Esophagus (tissue), 2 donors: ENCODE measurements at regions not wholly inside any gene's neighbourhood (a gene's known extent, or its start where the extent isn't known, plus 50 kb on each side); places are given as distances from the start of the nearest gene placed in this dataset.

Experiments
- H3K27ac ChIP-seq, 2 donors: one replicate each; pipeline ENCODE4 v1.5.1; 2013; ENCODE audit warnings: low read depth in 2 of 2, mild to moderate bottlenecking in 2 of 2, inconsistent platforms in 1 of 2, low read length in 1 of 2, moderate library complexity in 1 of 2
- H3K27me3 ChIP-seq, 2 donors: one replicate each; pipeline ENCODE4 v1.6.1; 2013; ENCODE audit warnings: low read length in 2 of 2, control low read depth in 1 of 2, mild to moderate bottlenecking in 1 of 2; ENCODE audit not compliant: insufficient read depth in 2 of 2, control insufficient read depth in 1 of 2
- H3K36me3 ChIP-seq, 2 donors: one replicate each; pipeline ENCODE4 v1.6.1; 2013; ENCODE audit warnings: low read length in 1 of 2; ENCODE audit not compliant: control insufficient read depth in 2 of 2, insufficient read depth in 2 of 2
- H3K4me1 ChIP-seq, 2 donors: one replicate each; pipeline ENCODE4 v1.6.1; 2013; ENCODE audit warnings: low read length in 1 of 2; ENCODE audit not compliant: control insufficient read depth in 2 of 2, insufficient read depth in 2 of 2
- H3K4me3 ChIP-seq, 2 donors: one replicate each; pipeline ENCODE4 v1.5.1; 2013; ENCODE audit warnings: low read length in 2 of 2, mild to moderate bottlenecking in 2 of 2, low read depth in 1 of 2, moderate library complexity in 1 of 2
- H3K9me3 ChIP-seq, 2 donors: one replicate each; pipeline ENCODE4 v1.6.1; 2013; ENCODE audit warnings: mild to moderate bottlenecking in 2 of 2, low read depth in 1 of 2, low read length in 1 of 2, moderate library complexity in 1 of 2; ENCODE audit not compliant: control insufficient read depth in 2 of 2, insufficient read depth in 1 of 2
- WGBS, 2 donors: extraction: QIAGEN DNeasy Blood & Tissue Kit; methylation state at CpG; one replicate each; pipeline ENCODE4 v1.1.7; 2013; 5-methylcytosine and 5-hydroxymethylcytosine counted together
- donor health status: healthy with polysubstance abuse.
- donor health status: Bipolar disorder and iron deficiency.

DNA sequence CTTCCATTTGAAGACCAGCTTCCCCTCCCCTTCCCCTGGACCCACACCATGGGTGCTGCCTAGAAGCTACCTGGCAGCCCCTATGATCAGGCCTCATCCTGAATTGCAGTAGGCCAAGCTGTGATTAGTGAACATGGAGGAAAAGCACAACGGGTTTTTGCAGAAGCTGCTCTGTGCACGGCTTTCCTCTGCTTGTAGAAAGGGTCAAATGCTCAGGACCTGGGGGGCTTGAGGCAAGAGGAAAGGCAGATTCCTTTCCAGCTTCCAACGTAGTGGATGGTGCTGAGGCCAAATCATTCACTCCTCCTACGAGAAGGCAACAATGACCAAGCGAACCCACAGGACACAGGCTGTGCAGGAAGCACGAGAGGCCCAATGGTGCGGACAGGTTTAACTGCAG lies 410.3 kb upstream of the SHH start:
- 81 to 85% methylated on average over 7 of the region's 7 CpGs for WGBS, 2 donors
- H3K9me3 ChIP-seq: peaks cover 0 to 5% of the 10 kb centered on the region in 2 donors
- no peaks in the 10 kb centered on the region for H3K36me3 ChIP-seq
- no peak overlapping the region for H3K27ac ChIP-seq
- H3K27me3 ChIP-seq: no peaks in the 10 kb centered on the region
- H3K4me1 ChIP-seq: no peaks in the 10 kb centered on the region
- H3K4me3 ChIP-seq: no peak overlapping the region

GRCh38 chr7:156222151-156222550 lies 409.9 kb upstream of the SHH start:
- Histone ChIP-seq H3K4me3 (no peak overlapping the region), H3K4me1 (no peaks in the 10 kb centered on the region), H3K9me3 (peaks cover 0 to 5% of the 10 kb centered on the region in 2 donors), H3K27ac (no peak overlapping the region), H3K27me3 (no peaks in the 10 kb centered on the region), H3K36me3 (no peaks in the 10 kb centered on the region)
- WGBS, 2 donors: 92 to 95% methylated on average over 4 of the region's 4 CpGs

DNA sequence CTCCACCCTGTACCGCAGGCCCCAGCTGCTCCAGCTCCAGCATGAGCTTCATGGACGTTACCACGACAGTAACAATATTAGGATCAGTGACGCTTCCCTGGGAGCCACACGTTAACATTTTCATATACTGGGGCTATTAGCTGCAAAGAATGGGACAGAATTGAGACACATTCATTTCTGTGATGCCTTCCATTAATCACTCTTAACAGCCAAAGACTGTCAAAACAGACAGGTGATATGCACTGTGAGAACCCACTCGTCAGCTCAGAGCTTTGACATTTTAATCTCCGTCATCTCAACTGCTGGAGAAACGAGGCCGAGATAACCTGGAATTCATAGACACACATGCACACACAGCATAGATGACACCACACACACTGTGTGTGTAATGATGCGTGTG lies 408.4 kb upstream of the SHH start:
- peaks cover 0 to 5% of the 10 kb centered on the region in 2 donors for H3K9me3 ChIP-seq
- H3K36me3 ChIP-seq: no peaks in the 10 kb centered on the region
- 79 to 84% methylated on average over 10 of the region's 10 CpGs for WGBS, 2 donors
- H3K4me3 ChIP-seq: no peak overlapping the region
- no peaks in the 10 kb centered on the region for H3K27me3 ChIP-seq
- H3K4me1 ChIP-seq: no peaks in the 10 kb centered on the region
- no peak overlapping the region for H3K27ac ChIP-seq

DNA sequence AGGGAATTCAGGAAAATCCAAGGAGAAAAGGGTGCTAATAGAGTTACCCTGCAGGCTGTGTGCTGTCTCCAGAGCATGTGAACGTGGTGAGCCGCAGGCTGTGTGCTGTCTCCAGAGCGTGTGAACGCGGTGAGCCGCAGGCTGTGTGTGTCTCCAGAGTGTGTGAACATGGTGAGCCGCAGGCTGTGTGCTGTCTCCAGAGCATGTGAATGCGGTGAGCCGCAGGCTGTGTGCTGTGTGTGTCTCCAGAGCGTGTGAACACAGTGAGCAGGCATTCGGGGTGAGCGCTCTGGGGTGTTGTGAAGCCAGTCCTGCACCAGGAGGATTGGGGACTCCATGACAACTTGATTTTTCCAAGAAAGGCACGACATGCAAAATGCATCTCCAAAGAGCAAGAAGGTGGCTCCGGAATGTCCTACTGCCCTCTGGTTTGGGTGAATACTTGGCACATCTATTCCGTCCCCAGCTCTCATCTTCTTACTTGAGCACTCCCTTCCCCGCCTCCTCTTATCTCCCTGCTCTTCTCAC lies 407.9 kb upstream of the SHH start:
- 91% methylated on average over 16 of the region's 16 CpGs for WGBS, 2 donors
- Histone ChIP-seq H3K9me3 (peaks cover 0 to 5% of the 10 kb centered on the region in 2 donors), H3K27ac (no peak overlapping the region), H3K36me3 (no peaks in the 10 kb centered on the region), H3K4me3 (no peak overlapping the region), H3K4me1 (no peaks in the 10 kb centered on the region), H3K27me3 (no peaks in the 10 kb centered on the region)

DNA sequence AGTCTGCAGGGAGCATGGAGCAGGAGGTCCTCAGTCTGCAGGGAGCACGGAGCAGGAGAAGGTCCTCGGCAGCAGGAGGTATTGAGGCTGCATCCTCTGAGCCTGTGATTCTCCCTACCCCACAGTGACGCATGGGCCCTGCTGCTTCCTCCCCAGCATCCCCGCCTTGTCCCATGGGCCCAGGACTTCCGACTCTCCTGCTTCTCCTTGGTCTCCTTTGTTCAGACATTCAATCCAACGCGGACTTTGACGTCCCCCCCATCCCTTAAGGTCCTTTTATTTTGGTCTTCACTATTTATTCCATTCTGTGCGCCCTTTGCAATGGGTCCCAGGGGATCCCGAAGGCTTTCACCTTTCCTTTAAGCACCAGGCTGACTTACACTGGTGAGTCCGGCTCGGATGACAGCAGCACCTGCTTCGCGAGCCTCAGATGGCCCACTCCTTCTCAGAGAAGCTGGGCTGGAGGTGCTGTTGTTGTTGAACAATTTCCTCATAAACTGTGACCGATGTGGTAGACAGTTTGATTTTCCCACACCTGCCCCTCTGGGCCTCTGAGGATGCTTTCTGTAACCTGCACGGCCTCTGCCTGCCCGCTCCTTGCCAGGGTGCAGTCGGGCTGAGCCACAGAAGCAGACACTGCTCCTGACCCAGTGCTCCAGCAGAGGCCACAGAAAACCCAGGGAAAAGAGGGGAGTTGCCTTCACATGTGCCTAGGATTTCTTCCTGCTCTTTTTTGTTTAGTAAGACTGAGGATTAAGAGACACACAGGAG lies 407.2 kb upstream of the SHH start:
- Histone ChIP-seq H3K4me3 (no peak overlapping the region), H3K27ac (no peak overlapping the region), H3K36me3 (no peaks in the 10 kb centered on the region), H3K27me3 (no peaks in the 10 kb centered on the region), H3K9me3 (peaks cover 0 to 2% of the 10 kb centered on the region in 2 donors), H3K4me1 (no peaks in the 10 kb centered on the region)
- WGBS, 2 donors: 83 to 86% methylated on average over 18 of the region's 18 CpGs

DNA sequence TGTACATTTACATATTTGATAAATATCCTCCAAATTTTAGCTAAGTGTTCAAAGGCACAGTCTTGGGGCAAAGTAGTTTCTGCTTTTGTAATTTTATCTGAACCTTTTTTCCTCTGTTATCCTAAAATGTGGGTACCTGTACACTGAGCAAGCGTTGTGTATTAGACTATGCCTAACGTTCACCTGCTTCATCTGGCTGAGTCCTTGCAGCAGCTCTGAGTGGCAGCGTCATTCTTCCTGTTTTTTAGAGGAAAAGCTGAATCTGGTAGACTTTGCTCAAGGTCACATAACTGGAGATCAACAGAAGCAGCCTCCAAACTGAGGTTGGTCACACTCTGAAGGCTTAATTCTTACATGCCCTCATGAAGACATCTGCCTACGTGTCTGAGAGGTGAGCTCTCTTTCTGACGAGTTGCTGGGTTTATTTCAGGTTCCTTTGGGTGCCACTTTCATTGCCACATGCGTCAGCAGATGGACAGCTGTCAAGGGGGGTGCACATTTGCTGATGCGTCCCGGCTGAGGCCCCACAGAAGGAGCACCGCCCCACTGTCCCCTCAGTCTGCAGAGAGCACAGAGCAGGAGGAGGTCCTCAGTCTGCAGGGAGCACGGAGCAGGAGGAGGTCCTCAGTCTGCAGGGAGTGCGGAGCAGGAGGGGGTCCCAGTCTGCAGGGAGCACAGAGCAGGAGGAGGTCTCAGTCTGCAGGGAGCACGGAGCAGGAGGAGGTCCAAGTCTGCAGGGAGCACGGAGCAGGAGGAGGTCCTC lies 406.5 kb upstream of the SHH start:
- no peaks in the 10 kb centered on the region for H3K4me1 ChIP-seq
- no peaks in the 10 kb centered on the region for H3K27me3 ChIP-seq
- no peak overlapping the region for H3K4me3 ChIP-seq
- no peaks in the 10 kb centered on the region for H3K36me3 ChIP-seq
- H3K9me3 ChIP-seq: no peaks in the 10 kb centered on the region
- no peak overlapping the region for H3K27ac ChIP-seq
- WGBS, 2 donors: 69 to 76% methylated on average over 13 of the region's 13 CpGs

GRCh38 chr7:156217803-156218202 lies 405.5 kb upstream of the SHH start:
- no peaks in the 10 kb centered on the region for H3K27me3 ChIP-seq
- no peak overlapping the region for H3K4me3 ChIP-seq
- WGBS, 2 donors: 83 to 85% methylated on average over 6 of the region's 6 CpGs
- H3K36me3 ChIP-seq: no peaks in the 10 kb centered on the region
- no peaks in the 10 kb centered on the region for H3K9me3 ChIP-seq
- no peaks in the 10 kb centered on the region for H3K4me1 ChIP-seq
- H3K27ac ChIP-seq: no peak overlapping the region

DNA sequence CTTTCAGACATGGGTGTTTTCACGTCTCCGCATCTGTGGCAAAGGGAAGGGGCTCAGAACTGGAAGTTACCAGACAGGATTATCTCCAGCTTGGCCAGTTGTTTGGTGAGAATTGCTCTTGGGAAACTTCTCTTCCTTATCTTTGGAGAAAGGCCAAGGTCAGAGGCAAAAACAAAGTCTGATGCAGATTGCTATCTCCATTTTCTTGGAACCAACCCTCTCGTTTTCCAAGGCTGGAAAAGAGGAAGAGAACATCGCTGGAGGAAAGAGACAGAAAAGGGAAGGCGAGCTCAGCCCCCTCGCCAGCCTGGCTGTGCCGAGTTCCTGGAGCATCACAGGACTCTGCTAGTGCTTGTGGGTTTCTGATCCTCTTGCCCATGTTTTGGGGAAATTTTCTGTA lies 396.8 kb upstream of the SHH start:
- no peak overlapping the region for H3K4me3 ChIP-seq
- H3K9me3 ChIP-seq: peaks cover 0 to 2% of the 10 kb centered on the region in 2 donors
- WGBS, 2 donors: 72 to 77% methylated on average over 7 of the region's 7 CpGs
- H3K27ac ChIP-seq: no peak overlapping the region
- no peaks in the 10 kb centered on the region for H3K27me3 ChIP-seq
- H3K36me3 ChIP-seq: no peaks in the 10 kb centered on the region
- H3K4me1 ChIP-seq: no peaks in the 10 kb centered on the region

DNA sequence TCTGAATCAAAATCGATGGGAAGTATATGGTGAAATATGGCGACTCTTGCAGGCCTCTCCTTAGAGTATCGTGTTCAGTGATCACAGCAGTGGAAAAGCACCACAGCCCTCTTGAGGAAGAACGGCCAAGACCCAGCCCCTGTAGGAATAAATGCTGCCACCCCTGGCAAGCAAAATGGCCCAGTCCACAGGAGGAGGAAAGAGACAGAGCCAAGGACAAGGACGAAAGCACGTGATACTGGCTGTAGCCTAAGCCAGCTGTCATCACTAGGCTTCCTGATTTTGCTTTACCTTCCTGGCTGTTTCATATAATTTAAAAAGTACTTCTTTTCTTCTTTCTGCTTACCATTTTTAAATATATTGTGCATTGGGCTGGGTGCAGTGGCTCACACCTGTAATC lies 395.0 kb upstream of the SHH start:
- 87 to 88% methylated on average over 6 of the region's 6 CpGs for WGBS, 2 donors
- H3K27ac ChIP-seq: no peak overlapping the region
- H3K4me1 ChIP-seq: no peaks in the 10 kb centered on the region
- H3K4me3 ChIP-seq: no peak overlapping the region
- H3K9me3 ChIP-seq: peaks cover 0 to 2% of the 10 kb centered on the region in 2 donors
- H3K36me3 ChIP-seq: no peaks in the 10 kb centered on the region
- no peaks in the 10 kb centered on the region for H3K27me3 ChIP-seq
